NCI-H2081 (cell line): ENCODE measurements at regions not wholly inside any gene's neighbourhood (a gene's known extent, or its start where the extent isn't known, plus 50 kb on each side); places are given as distances from the start of the nearest gene placed in this dataset.
A peak's percentile ranks its signal among the peaks of the same experiment; 100 is the strongest.
"Not testable (repeated sequence)": the region's sequence is repeated elsewhere in the genome, so short reads cannot be mapped to it uniquely, and the experiment has no call there.

Experiments
- DNase-seq, 2 experiments: peaks; one replicate each; lab custom pipeline; 2025; lab: John Stamatoyannopoulos, UW

- DNase-seq: no peak
Observed at GRCh38 chr3:65037861-65038260, 350.1 kb upstream of the ADAMTS9 start.

GRCh38 chr3:65035246-65035645, 347.4 kb upstream of the ADAMTS9 start:
- DNase-seq: no peak

GRCh38 chr3:65033576-65033975, 345.8 kb upstream of the ADAMTS9 start:
- DNase-seq: no peak

GRCh38 chr3:65030847-65031463, 343.2 kb upstream of the ADAMTS9 start:
- no peak for DNase-seq

- DNase-seq: no peak
Observed at GRCh38 chr3:65030014-65030627, 342.3 kb upstream of the ADAMTS9 start.

- no peak for DNase-seq
Observed at GRCh38 chr3:65029130-65029529, 341.3 kb upstream of the ADAMTS9 start.

- no peak for DNase-seq
Observed at GRCh38 chr3:65028024-65028423, 340.2 kb upstream of the ADAMTS9 start.

GRCh38 chr3:65027335-65027734, 339.5 kb upstream of the ADAMTS9 start:
- DNase-seq: no peak

- no peak for DNase-seq
Observed at GRCh38 chr3:65026151-65026550, 338.4 kb upstream of the ADAMTS9 start.

- no peak for DNase-seq
Observed at GRCh38 chr3:65024148-65024547, 336.3 kb upstream of the ADAMTS9 start.

- no peak for DNase-seq
Observed at GRCh38 chr3:65020281-65021160, 332.7 kb upstream of the ADAMTS9 start.

GRCh38 chr3:65019443-65020055, 331.7 kb upstream of the ADAMTS9 start:
- DNase-seq: peak; percentile 10 to 68

GRCh38 chr3:65018801-65019200, 331.0 kb upstream of the ADAMTS9 start:
- DNase-seq: no peak

GRCh38 chr3:65017359-65017758, 329.6 kb upstream of the ADAMTS9 start:
- DNase-seq: no peak

GRCh38 chr3:65015711-65016110, 327.9 kb upstream of the ADAMTS9 start:
- DNase-seq: no peak

GRCh38 chr3:65013053-65013452, 325.3 kb upstream of the ADAMTS9 start:
- no peak for DNase-seq

- no peak for DNase-seq
Observed at GRCh38 chr3:65006300-65006739, 318.5 kb upstream of the ADAMTS9 start.

GRCh38 chr3:65005486-65005885, 317.7 kb upstream of the ADAMTS9 start:
- DNase-seq: no peak

GRCh38 chr3:65004795-65005295, 317.0 kb upstream of the ADAMTS9 start:
- DNase-seq: no peak

GRCh38 chr3:65004306-65004705, 316.5 kb upstream of the ADAMTS9 start:
- DNase-seq: no peak

- DNase-seq: not testable (repeated sequence)
Observed at GRCh38 chr3:65001119-65001518, 313.3 kb upstream of the ADAMTS9 start.

GRCh38 chr3:64998317-64998716, 310.5 kb upstream of the ADAMTS9 start:
- DNase-seq: no peak
